ENCODE measurements at regions not wholly inside any gene's neighbourhood (a gene's known extent, or its start where the extent isn't known, plus 50 kb on each side); places are given as distances from the start of the nearest gene placed in this dataset.

GRCh38 chr11:112548641-112549040 lies 288.0 kb upstream of the PLET1 start:
- TF ChIP-seq CTCF (IDR thresholded peaks at IDR 0.05): no peak
- Histone ChIP-seq H3K9me3 (no peaks in the 10 kb centered on the region), H3K9ac (ENCODE audit: low read depth in 2 of 2, low read length in 2 of 2) (no peak overlapping the region), H3K27ac (no peak overlapping the region), H3K4me1 (no peaks in the 10 kb centered on the region), H3K36me3 (no peaks in the 10 kb centered on the region), H3K4me3 (no peak overlapping the region), H3K27me3 (no peaks in the 10 kb centered on the region)
- DNase-seq: no peak
- intact Hi-C loops (cut with DNase I): no loop called here

GRCh38 chr11:112553205-112553731 lies 292.6 kb upstream of the PLET1 start:
- intact Hi-C loops (cut with DNase I): no loop called here
- no peak overlapping the region for H3K9ac ChIP-seq (ENCODE audit: low read depth in 2 of 2, low read length in 2 of 2)
- no peak overlapping the region for H3K4me3 ChIP-seq
- no peaks in the 10 kb centered on the region for H3K36me3 ChIP-seq
- DNase-seq: no peak
- H3K27ac ChIP-seq: no peak overlapping the region
- H3K27me3 ChIP-seq: no peaks in the 10 kb centered on the region
- no peaks in the 10 kb centered on the region for H3K9me3 ChIP-seq
- no peak for TF ChIP-seq CTCF (IDR thresholded peaks at IDR 0.05)
- no peaks in the 10 kb centered on the region for H3K4me1 ChIP-seq

- Histone ChIP-seq H3K9ac (ENCODE audit: low read depth in 2 of 2, low read length in 2 of 2) (no peak overlapping the region), H3K27me3 (no peaks in the 10 kb centered on the region), H3K36me3 (no peaks in the 10 kb centered on the region), H3K4me3 (no peak overlapping the region), H3K27ac (no peak overlapping the region), H3K4me1 (no peaks in the 10 kb centered on the region), H3K9me3 (no peaks in the 10 kb centered on the region)
- intact Hi-C loops (cut with DNase I): loop anchor here (2.0 kb wide), 1 partner anchor 264 kb away; no protein-coding TSS in a partner anchor
- DNase-seq: no peak
- TF ChIP-seq CTCF (IDR thresholded peaks at IDR 0.05): no peak
Measured at GRCh38 chr11:112554586-112554985, 293.9 kb upstream of the PLET1 start.

GRCh38 chr11:112555491-112556364 lies 295.1 kb upstream of the PLET1 start:
- H3K4me3 ChIP-seq: no peak overlapping the region
- intact Hi-C loops (cut with DNase I): loop anchor here (2.0 to 5.0 kb wide), 2 partner anchors 265 to 333 kb away; no protein-coding TSS in a partner anchor
- no peaks in the 10 kb centered on the region for H3K9me3 ChIP-seq
- H3K4me1 ChIP-seq: no peaks in the 10 kb centered on the region
- H3K27ac ChIP-seq: no peak overlapping the region
- peak; percentile 70 for TF ChIP-seq CTCF (IDR thresholded peaks at IDR 0.05)
- no peak overlapping the region for H3K9ac ChIP-seq (ENCODE audit: low read depth in 2 of 2, low read length in 2 of 2)
- DNase-seq: peak; percentile 59
- no peaks in the 10 kb centered on the region for H3K36me3 ChIP-seq
- no peaks in the 10 kb centered on the region for H3K27me3 ChIP-seq

GRCh38 chr11:112558691-112559090 lies 298.0 kb upstream of the PLET1 start:
- intact Hi-C loops (cut with DNase I): loop anchor here (5.0 kb wide), 1 partner anchor 336 kb away; no protein-coding TSS in a partner anchor
- Histone ChIP-seq H3K4me1 (no peaks in the 10 kb centered on the region), H3K27ac (no peak overlapping the region), H3K9me3 (no peaks in the 10 kb centered on the region), H3K9ac (ENCODE audit: low read depth in 2 of 2, low read length in 2 of 2) (no peak overlapping the region), H3K27me3 (no peaks in the 10 kb centered on the region), H3K36me3 (no peaks in the 10 kb centered on the region), H3K4me3 (no peak overlapping the region)
- no peak for TF ChIP-seq CTCF (IDR thresholded peaks at IDR 0.05)
- DNase-seq: no peak

Data from colonic mucosa (tissue), 4 donors.